Activated naive CD4-positive, alpha-beta T cell treated with anti-CD3 and anti-CD28 coated beads for 36 hours (primary cell): ENCODE measurements at regions not wholly inside any gene's neighbourhood (a gene's known extent, or its start where the extent isn't known, plus 50 kb on each side); places are given as distances from the start of the nearest gene placed in this dataset. TPM values are rescaled to one million over a fixed set of nuclear protein-coding genes. Genes with fewer than 3 reads are reported as not detected.

Experiments used
- microRNA-seq: library from miRNA; unstranded; fragments of <30 nt; microRNA quantifications from one replicate; pipeline ENCODE4 v1.2.0, GENCODE V29; 2022; ENCODE audit warnings: borderline microRNAs expressed, borderline replicate concordance

Small RNA genes in the stretch of these regions (microRNA-seq; reads per million reads assigned to microRNA genes)
- gene MIR557, result not detected
